H1 (cell line): ENCODE measurements at regions not wholly inside any gene's neighbourhood (a gene's known extent, or its start where the extent isn't known, plus 50 kb on each side); places are given as distances from the start of the nearest gene placed in this dataset.

Source experiments
- CTCF ChIA-PET: fragments of 300-600 bp; sonication (Branson Sonifier 250); formaldehyde crosslinking; loops from one replicate; lab custom pipeline; 2021; ENCODE audit not compliant: partially characterized antibody; lab: Charles Lee
- POLR2A ChIA-PET: fragments of 300-600 bp; sonication (Branson Sonifier 250); formaldehyde crosslinking; loops from one replicate; lab custom pipeline; 2021; ENCODE audit warnings: inconsistent platforms; ENCODE audit not compliant: partially characterized antibody; lab: Charles Lee
- DNase-seq, 2 experiments: peaks; one replicate each; pipeline versions ENCODE4 v3.0.0 to v3.0.0-alpha.2; 2010 to 2022; ENCODE audit warnings: low spot score in 2 of 2, low read depth in 1 of 2, mixed read lengths in 1 of 2
- FAIRE-seq: peaks from 2 replicates; lab custom pipeline; 2011; peaks lifted over from hg19 to GRCh38; lab: Jason Lieb, UNC
- H2AFZ ChIP-seq: 2 replicates; pipeline ENCODE4 v1.8.1; 2012; ENCODE audit warnings: low read length, inconsistent platforms
- H2AK5ac ChIP-seq: 2 replicates; pipeline ENCODE4 v1.6.1; 2013; ENCODE audit warnings: low read depth, low read length
- H2BK120ac ChIP-seq: replicated peaks from 2 replicates; pipeline ENCODE3; 2013; ENCODE audit warnings: low read depth, low read length, inconsistent platforms
- H2BK12ac ChIP-seq: 2 replicates; pipeline ENCODE4 v1.6.1; 2013; ENCODE audit warnings: low read depth, low read length
- H2BK15ac ChIP-seq: 2 replicates; pipeline ENCODE4 v1.6.1; 2013; ENCODE audit warnings: low read length
- H2BK20ac ChIP-seq: 2 replicates; pipeline ENCODE4 v1.6.1; 2013; ENCODE audit warnings: low read length
- H2BK5ac ChIP-seq: 2 replicates; pipeline ENCODE4 v1.6.1; 2013; ENCODE audit warnings: low read depth, low read length
- H3K14ac ChIP-seq: 2 replicates; pipeline ENCODE4 v1.6.1; 2013; ENCODE audit warnings: inconsistent platforms; ENCODE audit not compliant: insufficient read length
- H3K18ac ChIP-seq: 2 replicates; pipeline ENCODE4 v1.6.1; 2013; ENCODE audit warnings: low read length; ENCODE audit errors: extremely low read depth
- H3K23ac ChIP-seq: 2 replicates; pipeline ENCODE4 v1.6.1; 2013; ENCODE audit warnings: inconsistent platforms; ENCODE audit not compliant: insufficient read length
- H3K23me2 ChIP-seq: 2 replicates; pipeline ENCODE4 v1.6.1; 2013; ENCODE audit warnings: low read depth, low read length
- H3K27ac ChIP-seq: 2 replicates; pipeline ENCODE4 v1.6.1; 2011; ENCODE audit warnings: low read depth, low read length, inconsistent platforms
- H3K27me3 ChIP-seq, 4 experiments: replicated peaks in 1 of 4; 1 replicate in 1 of 4; 2 replicates in 3 of 4; pipeline versions ENCODE4 v1.6.1 to v1.8.1; 2011 to 2013; ENCODE audit warnings: low read length in 3 of 4, mild to moderate bottlenecking in 3 of 4, inconsistent platforms in 2 of 4, mixed read lengths in 2 of 4, moderate library complexity in 1 of 4; ENCODE audit not compliant: control insufficient read depth in 3 of 4, insufficient read depth in 3 of 4; ENCODE audit errors: extremely low read depth in 1 of 4
- H3K36me3 ChIP-seq, 4 experiments: 2 replicates each; pipeline versions ENCODE4 v1.6.1 to v1.8.1; 2011 to 2013; ENCODE audit warnings: mild to moderate bottlenecking in 4 of 4, low read length in 3 of 4, moderate library complexity in 2 of 4, control low read depth in 1 of 4, inconsistent platforms in 1 of 4; ENCODE audit not compliant: insufficient read depth in 4 of 4, control insufficient read depth in 2 of 4
- H3K4ac ChIP-seq: replicated peaks from 2 replicates; pipeline ENCODE3; 2013; ENCODE audit warnings: low read length, low read depth, mixed read lengths, inconsistent platforms; ENCODE audit not compliant: insufficient read length
- H3K4me1 ChIP-seq, 4 experiments: replicated peaks in 1 of 4; 1 replicate in 1 of 4; 2 replicates in 3 of 4; pipeline versions ENCODE4 v1.6.1 to v1.8.1; 2011 to 2013; ENCODE audit warnings: low read length in 3 of 4, inconsistent platforms in 2 of 4, mixed read lengths in 1 of 4; ENCODE audit not compliant: insufficient read depth in 4 of 4, control insufficient read depth in 3 of 4
- H3K4me2 ChIP-seq, 2 experiments: 2 replicates each; pipeline versions ENCODE4 v1.6.1 to v1.8.1; 2011 to 2013; ENCODE audit warnings: low read depth in 2 of 2, low read length in 2 of 2, control low read depth in 1 of 2, inconsistent platforms in 1 of 2, mild to moderate bottlenecking in 1 of 2; ENCODE audit not compliant: insufficient read depth in 1 of 2
- H3K4me3 ChIP-seq, 4 experiments: fragments of 200-600, 300-600 bp in 1 of 4; sonication (generic), shearing (Covaris generic), sonication (Bioruptor Twin) in 1 of 4; 2 replicates each; pipeline versions ENCODE4 v1.5.1 to v1.8.1; 2011 to 2016; ENCODE audit warnings: low read length in 4 of 4, low read depth in 3 of 4, control low read depth in 2 of 4, inconsistent platforms in 2 of 4, mild to moderate bottlenecking in 2 of 4, mixed read lengths in 1 of 4, moderate library complexity in 1 of 4; ENCODE audit not compliant: insufficient read depth in 2 of 4; ENCODE audit errors: extremely low read depth in 1 of 4
- H3K56ac ChIP-seq: replicated peaks from 2 replicates; pipeline ENCODE3; 2013; ENCODE audit warnings: low read depth, mild to moderate bottlenecking, mixed read lengths, low read length, inconsistent platforms; ENCODE audit not compliant: insufficient read length
- H3K79me1 ChIP-seq: 2 replicates; pipeline ENCODE4 v1.6.1; 2013; ENCODE audit warnings: low read depth, low read length, control low read depth
- H3K79me2 ChIP-seq, 2 experiments: 2 replicates each; pipeline versions ENCODE4 v1.6.1 to v1.8.1; 2012 to 2013; ENCODE audit warnings: low read length in 2 of 2, mild to moderate bottlenecking in 2 of 2, inconsistent platforms in 1 of 2; ENCODE audit not compliant: insufficient read depth in 2 of 2, control insufficient read depth in 1 of 2
- H3K9ac ChIP-seq, 4 experiments: replicated peaks in 1 of 4; 1 replicate in 1 of 4; 2 replicates in 3 of 4; pipeline versions ENCODE4 v1.6.1 to v1.8.1; 2011 to 2013; ENCODE audit warnings: low read depth in 3 of 4, low read length in 3 of 4, control low read depth in 2 of 4, mild to moderate bottlenecking in 2 of 4, moderate library complexity in 2 of 4, inconsistent platforms in 1 of 4; ENCODE audit errors: extremely low read depth in 1 of 4
- H3K9me3 ChIP-seq, 2 experiments: 2 replicates each; pipeline versions ENCODE4 v1.6.1 to v1.8.1; 2012 to 2013; ENCODE audit warnings: mild to moderate bottlenecking in 2 of 2, moderate library complexity in 2 of 2, control low read depth in 1 of 2, inconsistent platforms in 1 of 2, low read depth in 1 of 2, low read length in 1 of 2, mixed read lengths in 1 of 2; ENCODE audit not compliant: insufficient read depth in 2 of 2
- H4K20me1 ChIP-seq, 2 experiments: replicated peaks in 1 of 2; 2 replicates each; pipeline versions ENCODE3 to v1.8.1; 2011 to 2013; ENCODE audit warnings: inconsistent platforms in 2 of 2, low read length in 2 of 2, mild to moderate bottlenecking in 1 of 2; ENCODE audit not compliant: insufficient read depth in 2 of 2, control insufficient read depth in 1 of 2
- H4K5ac ChIP-seq: 2 replicates; pipeline ENCODE4 v1.6.1; 2013; ENCODE audit warnings: low read length, low read depth, mixed read lengths, inconsistent platforms; ENCODE audit not compliant: insufficient read length
- H4K8ac ChIP-seq: 2 replicates; pipeline ENCODE4 v1.8.0; 2013; ENCODE audit warnings: mild to moderate bottlenecking, moderate library complexity, low read length, inconsistent platforms; ENCODE audit not compliant: insufficient read depth; ENCODE audit errors: extremely low read depth
- H4K91ac ChIP-seq: replicated peaks from 2 replicates; pipeline ENCODE3; 2013; ENCODE audit warnings: low read length, mixed read lengths, inconsistent platforms; ENCODE audit not compliant: insufficient read length
- ATF3 ChIP-seq: IDR thresholded peaks from 2 replicates; pipeline ENCODE4 v1.6.1; 2011; ENCODE audit warnings: low read depth, mild to moderate bottlenecking, low read length; ENCODE audit not compliant: insufficient read depth
- CEBPB ChIP-seq: IDR thresholded peaks from 2 replicates; pipeline ENCODE4 v1.6.1; 2012; ENCODE audit warnings: low read depth, low read length
- EGR1 ChIP-seq: IDR thresholded peaks from 2 replicates; pipeline ENCODE4 v1.6.1; 2011; ENCODE audit warnings: low read depth, low read length, borderline replicate concordance
- HDAC6 ChIP-seq: IDR thresholded peaks from one replicate; pipeline ENCODE4 v1.7.1; 2012; ENCODE audit warnings: low read depth, mild to moderate bottlenecking, inconsistent platforms, low read length, moderate library complexity
- KDM1A ChIP-seq: fragments of 200-600, 300-600 bp; sonication (generic); IDR thresholded peaks from 2 replicates; pipeline ENCODE4 v1.7.1; 2016; ENCODE audit warnings: mild to moderate bottlenecking, low read length, borderline replicate concordance
- MAX ChIP-seq: IDR thresholded peaks from 2 replicates; pipeline ENCODE4 v1.6.1; 2012; ENCODE audit warnings: inconsistent platforms
- PHF8 ChIP-seq: fragments of 200-600 bp; sonication (generic); conservative IDR thresholded peaks from 2 replicates; pipeline ENCODE4 v1.7.1; 2012; ENCODE audit warnings: low read depth, mild to moderate bottlenecking, inconsistent platforms, low read length, moderate library complexity
- RXRA ChIP-seq: IDR thresholded peaks from 2 replicates; pipeline ENCODE4 v1.6.1; 2011; ENCODE audit warnings: low read depth, mild to moderate bottlenecking, low read length, moderate library complexity; ENCODE audit not compliant: insufficient read depth
- SAP30 ChIP-seq: fragments of 300-600 bp; sonication (generic); IDR thresholded peaks from 2 replicates; pipeline ENCODE4 v1.7.1; 2012; ENCODE audit warnings: low read length, moderate library complexity, mild to moderate bottlenecking, inconsistent platforms; ENCODE audit not compliant: insufficient read depth, insufficient replicate concordance
- SP1 ChIP-seq: IDR thresholded peaks from 2 replicates; pipeline ENCODE4 v1.6.1; 2011; ENCODE audit warnings: low read depth, low read length
- SP2 ChIP-seq: IDR thresholded peaks from 2 replicates; pipeline ENCODE4 v1.6.1; 2012; ENCODE audit warnings: mild to moderate bottlenecking, low read length, inconsistent platforms
- SP4 ChIP-seq: IDR thresholded peaks from 2 replicates; pipeline ENCODE4 v1.6.1; 2012; ENCODE audit warnings: low read length, inconsistent platforms
- USF2 ChIP-seq: IDR thresholded peaks from 2 replicates; pipeline ENCODE4 v1.6.1; 2011; ENCODE audit warnings: low read length, improper control_type of control experiment
- WGBS, 2 experiments: shearing (Covaris generic) in 1 of 2; methylation state at CpG; one replicate each; pipeline versions ENCODE4 v1.1.6 to v1.1.7; 2013 to 2015; ENCODE audit warnings: low lambda C conversion rate in 2 of 2, mixed read lengths in 2 of 2, inconsistent platforms in 1 of 2, low coverage in 1 of 2, missing lambda C conversion rate in 1 of 2; ENCODE audit not compliant: insufficient replicate concordance in 2 of 2, insufficient coverage in 1 of 2, insufficient read length in 1 of 2; ENCODE audit errors: extremely low coverage in 1 of 2, missing lambda C conversion rate in 1 of 2; 5-methylcytosine and 5-hydroxymethylcytosine counted together

- H3K79me1 ChIP-seq: no peaks in the 10 kb centered on the region
- H3K4me3 ChIP-seq: no peak overlapping the region
- no peaks in the 10 kb centered on the region for H4K20me1 ChIP-seq
- H4K5ac ChIP-seq: no peak overlapping the region
- no peak overlapping the region for H3K4ac ChIP-seq
- no peak overlapping the region for H3K23ac ChIP-seq
- no peak overlapping the region for H4K8ac ChIP-seq
- H4K91ac ChIP-seq: no peak overlapping the region
- POLR2A ChIA-PET: no interaction called here
- DNase-seq: no peak
- peaks cover 0 to 1% (median 0%) of the 10 kb centered on the region in 4 experiments; a peak in 1 of 7 replicates for H3K27me3 ChIP-seq
- no peak overlapping the region for H3K9ac ChIP-seq
- no peak overlapping the region for H2BK120ac ChIP-seq
- no peak overlapping the region for H2BK20ac ChIP-seq
- H3K36me3 ChIP-seq: no peaks in the 10 kb centered on the region
- H2BK12ac ChIP-seq: no peak overlapping the region
- H3K4me2 ChIP-seq: no peak overlapping the region
- H3K27ac ChIP-seq: no peak overlapping the region
- peaks cover 0 to 9% (median 5%) of the 10 kb centered on the region in 4 experiments; a peak in 4 of 7 replicates for H3K4me1 ChIP-seq
- H3K56ac ChIP-seq: no peak overlapping the region
- H3K79me2 ChIP-seq: no peaks in the 10 kb centered on the region
- no peaks in the 10 kb centered on the region for H3K9me3 ChIP-seq
- no peak overlapping the region for H3K18ac ChIP-seq
- H3K14ac ChIP-seq: no peak overlapping the region
- H3K23me2 ChIP-seq: no peaks in the 10 kb centered on the region
- 0 out of 2 replicates have a peak overlapping the region, but pooled peaks have one; percentile 13 for H2BK15ac ChIP-seq
- WGBS, 2 experiments: 82% methylated on average over 6 of the region's 6 CpGs; no CpG with 5 or more reads in 1 of the 2 experiments
- H2BK5ac ChIP-seq: no peak overlapping the region
- no peak for FAIRE-seq
- H2AFZ ChIP-seq: no peak overlapping the region
- no peak overlapping the region for H2AK5ac ChIP-seq
- CTCF ChIA-PET: interaction anchor here (1.0 to 9.8 kb wide), 5 partner anchors 9 to 40 kb away, joined by 3 to 72 read pairs (median 6); no protein-coding TSS in a partner anchor
- TF ChIP-seq KDM1A (no peak), PHF8 (no peak), MAX (no peak), USF2 (no peak), SP1 (no peak), SAP30 (no peak), CEBPB (no peak), ATF3 (no peak), SP4 (no peak), SP2 (no peak), RXRA (no peak), EGR1 (no peak), HDAC6 (no peak)
These were observed 253.6 kb downstream of the CCSER2 start for GRCh38 chr10:84581976-84582375.
